HG02870 (cell line): ENCODE measurements at regions not wholly inside any gene's neighbourhood (a gene's known extent, or its start where the extent isn't known, plus 50 kb on each side); places are given as distances from the start of the nearest gene placed in this dataset.

Experiments used
- ATAC-seq: cut with Tn5 transposase; IDR thresholded peaks from one replicate; pipeline ENCODE4 v1.9.1; 2021; ENCODE audit warnings: mild to moderate bottlenecking, moderate library complexity; ENCODE audit not compliant: unreplicated experiment

GRCh38 chr1:59161136-59161535, 135.8 kb upstream of the FGGY start:
- ATAC-seq = no peak

- ATAC-seq = no peak
Observed at GRCh38 chr1:59162665-59163064, 134.2 kb upstream of the FGGY start.

GRCh38 chr1:59163268-59164092, 133.4 kb upstream of the FGGY start:
- ATAC-seq = no peak

- ATAC-seq = no peak
Observed at GRCh38 chr1:59164371-59164770, 132.5 kb upstream of the FGGY start.

- no peak for ATAC-seq
Observed at GRCh38 chr1:59165353-59165752, 131.5 kb upstream of the FGGY start.

GRCh38 chr1:59169703-59170102, 127.2 kb upstream of the FGGY start:
- ATAC-seq = no peak

GRCh38 chr1:59170659-59171058, 126.2 kb upstream of the FGGY start:
- no peak for ATAC-seq

GRCh38 chr1:59171788-59172187, 125.1 kb upstream of the FGGY start:
- ATAC-seq = no peak

- ATAC-seq = no peak
Observed at GRCh38 chr1:59172693-59173092, 124.2 kb upstream of the FGGY start.

- no peak for ATAC-seq
Observed at GRCh38 chr1:59173721-59174120, 123.2 kb upstream of the FGGY start.

- ATAC-seq = no peak
Observed at GRCh38 chr1:59176471-59176870, 120.4 kb upstream of the FGGY start.

- ATAC-seq = no peak
Observed at GRCh38 chr1:59177756-59178155, 119.1 kb upstream of the FGGY start.

- ATAC-seq = no peak
Observed at GRCh38 chr1:59178339-59179187, 118.3 kb upstream of the FGGY start.

- ATAC-seq = no peak
Observed at GRCh38 chr1:59179673-59180072, 117.2 kb upstream of the FGGY start.

- ATAC-seq = no peak
Observed at GRCh38 chr1:59180735-59181134, 116.2 kb upstream of the FGGY start.

- ATAC-seq = no peak
Observed at GRCh38 chr1:59183749-59184317, 113.1 kb upstream of the FGGY start.

- no peak for ATAC-seq
Observed at GRCh38 chr1:59184365-59184905, 112.5 kb upstream of the FGGY start.

- ATAC-seq = no peak
Observed at GRCh38 chr1:59185163-59185860, 111.6 kb upstream of the FGGY start.

GRCh38 chr1:59186656-59187055, 110.2 kb upstream of the FGGY start:
- no peak for ATAC-seq

GRCh38 chr1:59188413-59189213, 108.3 kb upstream of the FGGY start:
- no peak for ATAC-seq
